ENCODE measurements at regions not wholly inside any gene's neighbourhood (a gene's known extent, or its start where the extent isn't known, plus 50 kb on each side); places are given as distances from the start of the nearest gene placed in this dataset.

GRCh38 chr21:28758042-28758882 lies 234.4 kb downstream of the LTN1 start:
- TF ChIP-seq CTCF (IDR thresholded peaks at IDR 0.05; ENCODE audit: poor library complexity), result no peak
- TF ChIP-seq EZH2 (IDR thresholded peaks at IDR 0.05; ENCODE audit: borderline replicate concordance), result no peak
- TF ChIP-seq EZH2phosphoT487 (IDR thresholded peaks at IDR 0.05; ENCODE audit: low read depth, severe bottlenecking, unreplicated experiment), result no peak
